H9 (cell line): ENCODE measurements at regions not wholly inside any gene's neighbourhood (a gene's known extent, or its start where the extent isn't known, plus 50 kb on each side); places are given as distances from the start of the nearest gene placed in this dataset.

Source experiments
- DNase-seq: peaks from one replicate; pipeline ENCODE4 v3.0.0-alpha.2; 2017
- H2AFZ ChIP-seq: one replicate; pipeline ENCODE4 v1.6.1; 2013; ENCODE audit warnings: mild to moderate bottlenecking, low read length, control low read depth, moderate library complexity
- H2AK5ac ChIP-seq: 2 replicates; pipeline ENCODE4 v1.6.1; 2013; ENCODE audit warnings: low read length, control low read depth, mixed read lengths; ENCODE audit not compliant: insufficient read length
- H2BK120ac ChIP-seq: one replicate; pipeline ENCODE4 v1.6.1; 2013; ENCODE audit warnings: low read depth, mild to moderate bottlenecking, low read length, control low read depth, inconsistent platforms; ENCODE audit not compliant: poor library complexity, severe bottlenecking
- H2BK12ac ChIP-seq: 2 replicates; pipeline ENCODE4 v1.6.1; 2013; ENCODE audit warnings: low read length, control low read depth, mixed read lengths, low read depth; ENCODE audit not compliant: insufficient read length
- H2BK15ac ChIP-seq: 2 replicates; pipeline ENCODE4 v1.6.1; 2013; ENCODE audit warnings: low read depth, low read length, control low read depth
- H2BK20ac ChIP-seq: one replicate; pipeline ENCODE4 v1.6.1; 2013; ENCODE audit warnings: low read depth, mild to moderate bottlenecking, low read length, control low read depth, inconsistent platforms; ENCODE audit not compliant: poor library complexity, severe bottlenecking
- H2BK5ac ChIP-seq: 2 replicates; pipeline ENCODE4 v1.6.1; 2013; ENCODE audit warnings: low read length, control low read depth, mixed read lengths; ENCODE audit not compliant: insufficient read length
- H3K14ac ChIP-seq: 2 replicates; pipeline ENCODE4 v1.6.1; 2013; ENCODE audit warnings: low read length, control low read depth; ENCODE audit not compliant: insufficient read depth
- H3K18ac ChIP-seq: 2 replicates; pipeline ENCODE4 v1.6.1; 2013; ENCODE audit warnings: low read depth, mild to moderate bottlenecking, mixed read lengths, low read length, control low read depth; ENCODE audit not compliant: insufficient read length
- H3K23ac ChIP-seq: 2 replicates; pipeline ENCODE4 v1.6.1; 2013; ENCODE audit warnings: low read length, control low read depth, mixed read lengths, low read depth; ENCODE audit not compliant: insufficient read length
- H3K23me2 ChIP-seq: 2 replicates; pipeline ENCODE4 v1.6.1; 2013; ENCODE audit warnings: low read depth, mild to moderate bottlenecking, mixed read lengths, low read length, control low read depth; ENCODE audit not compliant: insufficient read length, poor library complexity, severe bottlenecking
- H3K27ac ChIP-seq: 2 replicates; pipeline ENCODE4 v1.5.1; 2013; ENCODE audit warnings: low read length, control low read depth, mixed read lengths, low read depth; ENCODE audit not compliant: insufficient read length
- H3K27me3 ChIP-seq: 2 replicates; pipeline ENCODE4 v1.6.1; 2013; ENCODE audit warnings: low read length, control low read depth, inconsistent platforms; ENCODE audit not compliant: insufficient read depth
- H3K4ac ChIP-seq: 2 replicates; pipeline ENCODE4 v1.6.1; 2013; ENCODE audit warnings: low read depth, mild to moderate bottlenecking, control low read depth, inconsistent platforms, low read length, moderate library complexity
- H3K4me1 ChIP-seq: 2 replicates; pipeline ENCODE4 v1.6.1; 2013; ENCODE audit warnings: low read length, control low read depth, inconsistent platforms; ENCODE audit not compliant: insufficient read depth
- H3K4me2 ChIP-seq: 2 replicates; pipeline ENCODE4 v1.6.1; 2013; ENCODE audit warnings: low read length, control low read depth, mixed read lengths; ENCODE audit not compliant: insufficient read length, insufficient read depth
- H3K56ac ChIP-seq: 2 replicates; pipeline ENCODE4 v1.6.1; 2013; ENCODE audit warnings: low read depth, mild to moderate bottlenecking, mixed read lengths, low read length, control low read depth; ENCODE audit not compliant: insufficient read length
- H3K79me1 ChIP-seq: 2 replicates; pipeline ENCODE4 v1.6.1; 2013; ENCODE audit warnings: low read depth, mild to moderate bottlenecking, moderate library complexity, low read length, control low read depth, inconsistent platforms; ENCODE audit not compliant: insufficient read depth, poor library complexity, severe bottlenecking
- H3K79me2 ChIP-seq: 2 replicates; pipeline ENCODE4 v1.6.1; 2013; ENCODE audit warnings: low read length, control low read depth, inconsistent platforms; ENCODE audit not compliant: insufficient read depth
- H3K9ac ChIP-seq: 2 replicates; pipeline ENCODE4 v1.6.1; 2013; ENCODE audit warnings: low read length, control low read depth, mixed read lengths; ENCODE audit not compliant: insufficient read length; ENCODE audit errors: extremely low read depth
- H3K9me3 ChIP-seq: one replicate; pipeline ENCODE4 v1.6.1; 2013; ENCODE audit warnings: low read depth, low read length, inconsistent platforms; ENCODE audit not compliant: control insufficient read depth
- H3T11ph ChIP-seq: one replicate; pipeline ENCODE4 v1.6.1; 2013; ENCODE audit warnings: mild to moderate bottlenecking, low read length, control low read depth, inconsistent platforms
- H4K20me1 ChIP-seq: one replicate; pipeline ENCODE4 v1.6.1; 2013; ENCODE audit not compliant: control insufficient read depth, insufficient read length, insufficient read depth
- H4K5ac ChIP-seq: 2 replicates; pipeline ENCODE4 v1.6.1; 2013; ENCODE audit warnings: low read depth, mild to moderate bottlenecking, mixed read lengths, low read length, control low read depth; ENCODE audit not compliant: insufficient read length
- H4K8ac ChIP-seq: replicated peaks from 2 replicates; pipeline ENCODE4 v1.6.1; 2013; ENCODE audit warnings: low read length, control low read depth, mixed read lengths, low read depth; ENCODE audit not compliant: insufficient read length
- H4K91ac ChIP-seq: 2 replicates; pipeline ENCODE4 v1.6.1; 2013; ENCODE audit warnings: low read depth, mild to moderate bottlenecking, moderate library complexity, mixed read lengths, low read length, control low read depth; ENCODE audit not compliant: insufficient read length
- H3K27ac Mint-ChIP-seq, 3 experiments: 2 replicates in 2 of 3; 3 replicates in 1 of 3; pipeline ENCODE4 v1.8.0; 2020 to 2021; ENCODE audit warnings: mixed read lengths in 3 of 3, mild to moderate bottlenecking in 1 of 3, moderate library complexity in 1 of 3
- H3K27me3 Mint-ChIP-seq: 2 replicates; pipeline ENCODE4 v1.8.0; 2021; ENCODE audit warnings: low read depth, mild to moderate bottlenecking, moderate library complexity, mixed read lengths
- H3K36me3 Mint-ChIP-seq, 3 experiments: 2 replicates in 2 of 3; 3 replicates in 1 of 3; pipeline ENCODE4 v1.8.0; 2020 to 2021; ENCODE audit warnings: low read depth in 3 of 3, mixed read lengths in 3 of 3; ENCODE audit not compliant: insufficient read depth in 1 of 3
- H3K4me1 Mint-ChIP-seq, 2 experiments: 2 replicates each; pipeline ENCODE4 v1.8.0; 2020; ENCODE audit warnings: mixed read lengths in 2 of 2
- H3K4me3 Mint-ChIP-seq, 2 experiments: 2 replicates in 1 of 2; 3 replicates in 1 of 2; pipeline ENCODE4 v1.8.0; 2020 to 2021; ENCODE audit warnings: mild to moderate bottlenecking in 2 of 2, mixed read lengths in 2 of 2, moderate library complexity in 1 of 2
- H3K9me3 Mint-ChIP-seq, 2 experiments: 2 replicates in 1 of 2; 3 replicates in 1 of 2; pipeline ENCODE4 v1.8.0; 2020; ENCODE audit warnings: mild to moderate bottlenecking in 2 of 2, mixed read lengths in 2 of 2, moderate library complexity in 1 of 2
- WGBS: extraction: QIAGEN DNeasy Blood & Tissue Kit; methylation state at CpG from one replicate; pipeline ENCODE4 v1.1.7; 2013; ENCODE audit warnings: missing lambda C conversion rate, low lambda C conversion rate, mixed read lengths; ENCODE audit not compliant: insufficient read length; ENCODE audit errors: extremely low coverage; 5-methylcytosine and 5-hydroxymethylcytosine counted together
- TF ChIP-seq, protein P1 (sequence below): fragments of 200-600 bp; sonication (generic); conservative IDR thresholded peaks from 3 replicates; pipeline ENCODE4 v1.8.0; 2021; ENCODE audit warnings: antibody characterized with exemption, mild to moderate bottlenecking

- Histone ChIP-seq H4K5ac (no peak overlapping the region), H4K20me1 (no peaks in the 10 kb centered on the region), H3T11ph (no peak overlapping the region), H3K79me1 (no peaks in the 10 kb centered on the region), H2AK5ac (no peak overlapping the region), H3K27ac (no peak overlapping the region), H3K4me2 (no peak overlapping the region), H2BK20ac (no peak overlapping the region), H3K23ac (no peak overlapping the region), H3K9ac (no peak overlapping the region), H3K56ac (no peak overlapping the region), H3K14ac (no peak overlapping the region), H3K27me3 (no peaks in the 10 kb centered on the region), H2AFZ (no peak overlapping the region), H3K18ac (no peak overlapping the region), H3K79me2 (0 out of 2 replicates have a peak, but pooled peaks cover 2% of the 10 kb centered on the region), H3K4me1 (no peaks in the 10 kb centered on the region; the same call in 1 of the 2 replicates), H3K9me3 (no peaks in the 10 kb centered on the region), H4K91ac (no peak overlapping the region), H3K4ac (no peak overlapping the region), H2BK5ac (no peak overlapping the region), H2BK15ac (no peak overlapping the region), H2BK12ac (no peak overlapping the region), H3K23me2 (no peaks in the 10 kb centered on the region), H2BK120ac (no peak overlapping the region), H4K8ac (no peak overlapping the region)
- DNase-seq: no peak
- H3K27ac Mint-ChIP-seq: peak overlapping the region in 1 of 3 experiments; percentile 24; a peak in 1 of 7 replicates
- no CpG with 5 or more reads among the region's 7 CpGs for WGBS
- H3K4me3 Mint-ChIP-seq: no peak overlapping the region; a peak in 1 of 5 replicates
- peaks cover 3 to 5% of the 10 kb centered on the region in 2 experiments for H3K9me3 Mint-ChIP-seq
- H3K4me1 Mint-ChIP-seq: peaks cover 12 to 20% of the 10 kb centered on the region in 2 experiments
- H3K27me3 Mint-ChIP-seq: no peaks in the 10 kb centered on the region
- TF ChIP-seq, protein P1, sequence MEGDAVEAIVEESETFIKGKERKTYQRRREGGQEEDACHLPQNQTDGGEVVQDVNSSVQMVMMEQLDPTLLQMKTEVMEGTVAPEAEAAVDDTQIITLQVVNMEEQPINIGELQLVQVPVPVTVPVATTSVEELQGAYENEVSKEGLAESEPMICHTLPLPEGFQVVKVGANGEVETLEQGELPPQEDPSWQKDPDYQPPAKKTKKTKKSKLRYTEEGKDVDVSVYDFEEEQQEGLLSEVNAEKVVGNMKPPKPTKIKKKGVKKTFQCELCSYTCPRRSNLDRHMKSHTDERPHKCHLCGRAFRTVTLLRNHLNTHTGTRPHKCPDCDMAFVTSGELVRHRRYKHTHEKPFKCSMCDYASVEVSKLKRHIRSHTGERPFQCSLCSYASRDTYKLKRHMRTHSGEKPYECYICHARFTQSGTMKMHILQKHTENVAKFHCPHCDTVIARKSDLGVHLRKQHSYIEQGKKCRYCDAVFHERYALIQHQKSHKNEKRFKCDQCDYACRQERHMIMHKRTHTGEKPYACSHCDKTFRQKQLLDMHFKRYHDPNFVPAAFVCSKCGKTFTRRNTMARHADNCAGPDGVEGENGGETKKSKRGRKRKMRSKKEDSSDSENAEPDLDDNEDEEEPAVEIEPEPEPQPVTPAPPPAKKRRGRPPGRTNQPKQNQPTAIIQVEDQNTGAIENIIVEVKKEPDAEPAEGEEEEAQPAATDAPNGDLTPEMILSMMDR: no peak
- H3K36me3 Mint-ChIP-seq: peaks cover 0 to 6% (median 3%) of the 10 kb centered on the region in 3 experiments; a peak in 3 of 7 replicates
These were observed 95.7 kb downstream of the B3GNT2 start for GRCh38 chr2:62291517-62292137.
